GM12874 (cell line): ENCODE measurements at regions not wholly inside any gene's neighbourhood (a gene's known extent, or its start where the extent isn't known, plus 50 kb on each side); places are given as distances from the start of the nearest gene placed in this dataset.

Source experiments
- TF ChIP-seq, protein P1 (sequence below): IDR thresholded peaks from 2 replicates; pipeline ENCODE4 v1.5.1; 2011; ENCODE audit warnings: low read depth, mild to moderate bottlenecking, control low read depth, low read length, moderate library complexity; ENCODE audit not compliant: insufficient read depth

DNA sequence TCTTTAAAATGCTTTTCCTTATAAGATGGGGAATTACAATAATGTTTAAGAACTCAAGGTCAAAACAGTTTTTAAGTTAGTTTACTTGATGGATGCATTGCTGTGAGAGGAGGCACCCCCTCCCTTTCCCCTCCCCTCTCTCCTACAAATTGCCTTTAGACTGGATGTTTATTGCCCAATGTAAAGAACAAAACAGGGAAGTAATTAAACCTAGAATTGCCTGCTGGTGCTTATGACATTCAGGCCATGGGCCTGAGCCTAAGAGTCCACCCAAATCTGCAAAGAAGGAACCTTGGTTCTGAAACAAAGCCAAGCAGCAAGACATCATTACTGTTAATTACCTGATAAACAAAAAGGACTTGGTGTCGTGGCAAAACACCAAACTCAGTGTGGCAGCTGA, 630.3 kb downstream of the ISL1 start:
- TF ChIP-seq, protein P1, sequence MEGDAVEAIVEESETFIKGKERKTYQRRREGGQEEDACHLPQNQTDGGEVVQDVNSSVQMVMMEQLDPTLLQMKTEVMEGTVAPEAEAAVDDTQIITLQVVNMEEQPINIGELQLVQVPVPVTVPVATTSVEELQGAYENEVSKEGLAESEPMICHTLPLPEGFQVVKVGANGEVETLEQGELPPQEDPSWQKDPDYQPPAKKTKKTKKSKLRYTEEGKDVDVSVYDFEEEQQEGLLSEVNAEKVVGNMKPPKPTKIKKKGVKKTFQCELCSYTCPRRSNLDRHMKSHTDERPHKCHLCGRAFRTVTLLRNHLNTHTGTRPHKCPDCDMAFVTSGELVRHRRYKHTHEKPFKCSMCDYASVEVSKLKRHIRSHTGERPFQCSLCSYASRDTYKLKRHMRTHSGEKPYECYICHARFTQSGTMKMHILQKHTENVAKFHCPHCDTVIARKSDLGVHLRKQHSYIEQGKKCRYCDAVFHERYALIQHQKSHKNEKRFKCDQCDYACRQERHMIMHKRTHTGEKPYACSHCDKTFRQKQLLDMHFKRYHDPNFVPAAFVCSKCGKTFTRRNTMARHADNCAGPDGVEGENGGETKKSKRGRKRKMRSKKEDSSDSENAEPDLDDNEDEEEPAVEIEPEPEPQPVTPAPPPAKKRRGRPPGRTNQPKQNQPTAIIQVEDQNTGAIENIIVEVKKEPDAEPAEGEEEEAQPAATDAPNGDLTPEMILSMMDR, result no peak

- TF ChIP-seq, protein P1, result no peak
Measured at GRCh38 chr5:52015760-52016159, 632.5 kb downstream of the ISL1 start.

GRCh38 chr5:52017567-52017966, 634.3 kb downstream of the ISL1 start:
- TF ChIP-seq, protein P1, result no peak

DNA sequence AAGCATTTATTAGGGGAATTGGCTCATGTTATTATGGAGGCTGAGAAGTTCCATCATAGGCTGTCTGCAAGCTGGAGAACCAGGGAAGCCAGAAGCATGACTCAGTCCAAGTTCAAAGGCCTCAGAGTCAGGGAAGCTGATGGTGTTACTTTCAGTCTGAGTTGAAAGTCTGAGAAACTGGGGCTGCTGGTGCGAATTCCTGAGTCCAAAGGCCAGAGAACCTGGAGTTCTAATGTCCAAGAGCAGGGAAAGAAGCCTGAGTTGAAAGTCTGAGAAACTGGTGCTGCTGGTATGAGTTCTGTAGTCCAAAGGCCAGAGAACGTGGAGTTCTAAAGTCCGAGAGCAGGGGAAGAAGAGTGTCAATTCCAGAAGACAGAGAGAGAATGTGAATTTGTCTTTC, 641.1 kb downstream of the ISL1 start:
- TF ChIP-seq, protein P1, result no peak

- TF ChIP-seq, protein P1, result no peak
Measured at GRCh38 chr5:52041842-52042241, 658.6 kb downstream of the ISL1 start.

DNA sequence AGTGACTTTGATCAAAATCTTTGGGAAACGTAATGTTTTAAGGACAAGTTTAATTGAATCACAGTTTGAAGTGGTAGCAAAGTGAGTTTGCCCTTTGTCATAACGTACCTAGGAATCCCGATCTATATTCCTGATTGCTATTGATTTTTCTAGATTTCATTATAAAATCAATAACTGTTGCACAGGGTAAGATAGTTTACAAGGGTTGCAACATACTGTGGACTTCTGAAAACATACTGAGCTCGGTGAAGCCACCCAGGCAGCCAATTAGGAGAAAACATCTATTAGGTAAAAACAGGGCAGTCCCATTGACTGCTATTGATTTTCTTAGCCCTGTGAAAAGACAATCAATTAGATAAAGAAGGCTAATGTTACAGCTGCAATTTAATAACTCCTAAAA, 659.9 kb downstream of the ISL1 start:
- TF ChIP-seq, protein P1, result no peak

GRCh38 chr5:52043543-52043942, 660.3 kb downstream of the ISL1 start:
- TF ChIP-seq, protein P1, result no peak

GRCh38 chr5:52051759-52052158, 668.5 kb downstream of the ISL1 start:
- TF ChIP-seq, protein P1, result no peak
